ENCODE measurements at regions not wholly inside any gene's neighbourhood (a gene's known extent, or its start where the extent isn't known, plus 50 kb on each side); places are given as distances from the start of the nearest gene placed in this dataset.
"Not testable (repeated sequence)": the region's sequence is repeated elsewhere in the genome, so short reads cannot be mapped to it uniquely, and the experiment has no call there.

DNA sequence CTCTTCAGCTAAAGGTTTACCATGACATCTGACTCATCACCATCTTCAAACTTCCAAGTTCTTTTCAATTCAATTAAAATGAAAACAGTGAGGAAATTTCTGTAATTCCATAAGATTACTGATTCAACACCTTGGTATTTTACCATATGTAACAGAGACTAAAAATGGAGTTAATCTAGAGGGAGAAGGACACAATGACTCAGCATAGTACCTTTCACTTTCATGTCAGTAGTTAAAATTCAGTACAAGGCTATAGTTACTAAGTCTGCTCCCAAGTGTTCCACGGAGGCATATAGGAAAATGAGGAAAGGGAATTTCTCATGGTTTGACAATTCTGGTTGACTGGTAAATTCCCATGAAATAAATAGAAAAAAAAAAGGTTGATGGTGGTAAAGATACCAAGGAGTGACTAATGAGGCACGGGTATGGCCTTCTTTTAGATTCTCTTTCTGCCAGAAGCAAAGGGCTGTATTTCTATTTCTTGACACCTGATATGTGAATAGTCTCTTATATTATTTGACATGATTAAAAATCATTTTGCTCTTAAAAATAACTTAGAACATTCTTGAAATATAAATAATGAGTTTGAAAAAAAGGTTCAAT, 526.7 kb upstream of the ADGRB3 start:
- intact Hi-C loops (cut with DNase I), result no loop called here
- Histone ChIP-seq H3K27ac (no peak overlapping the region), H3K27me3 (no peaks in the 10 kb centered on the region), H3K9me3 (no peaks in the 10 kb centered on the region), H3K36me3 (no peaks in the 10 kb centered on the region), H3K4me3 (no peak overlapping the region), H3K4me1 (no peaks in the 10 kb centered on the region)
- FAIRE-seq, result no peak
- DNase-seq, result no peak
- TF ChIP-seq, protein P1, sequence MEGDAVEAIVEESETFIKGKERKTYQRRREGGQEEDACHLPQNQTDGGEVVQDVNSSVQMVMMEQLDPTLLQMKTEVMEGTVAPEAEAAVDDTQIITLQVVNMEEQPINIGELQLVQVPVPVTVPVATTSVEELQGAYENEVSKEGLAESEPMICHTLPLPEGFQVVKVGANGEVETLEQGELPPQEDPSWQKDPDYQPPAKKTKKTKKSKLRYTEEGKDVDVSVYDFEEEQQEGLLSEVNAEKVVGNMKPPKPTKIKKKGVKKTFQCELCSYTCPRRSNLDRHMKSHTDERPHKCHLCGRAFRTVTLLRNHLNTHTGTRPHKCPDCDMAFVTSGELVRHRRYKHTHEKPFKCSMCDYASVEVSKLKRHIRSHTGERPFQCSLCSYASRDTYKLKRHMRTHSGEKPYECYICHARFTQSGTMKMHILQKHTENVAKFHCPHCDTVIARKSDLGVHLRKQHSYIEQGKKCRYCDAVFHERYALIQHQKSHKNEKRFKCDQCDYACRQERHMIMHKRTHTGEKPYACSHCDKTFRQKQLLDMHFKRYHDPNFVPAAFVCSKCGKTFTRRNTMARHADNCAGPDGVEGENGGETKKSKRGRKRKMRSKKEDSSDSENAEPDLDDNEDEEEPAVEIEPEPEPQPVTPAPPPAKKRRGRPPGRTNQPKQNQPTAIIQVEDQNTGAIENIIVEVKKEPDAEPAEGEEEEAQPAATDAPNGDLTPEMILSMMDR (IDR thresholded peaks at IDR 0.05), result no peak
- ATAC-seq, result no peak
- 47 to 52% methylated on average over 2 of the region's 2 CpGs for WGBS, 2 donors

DNA sequence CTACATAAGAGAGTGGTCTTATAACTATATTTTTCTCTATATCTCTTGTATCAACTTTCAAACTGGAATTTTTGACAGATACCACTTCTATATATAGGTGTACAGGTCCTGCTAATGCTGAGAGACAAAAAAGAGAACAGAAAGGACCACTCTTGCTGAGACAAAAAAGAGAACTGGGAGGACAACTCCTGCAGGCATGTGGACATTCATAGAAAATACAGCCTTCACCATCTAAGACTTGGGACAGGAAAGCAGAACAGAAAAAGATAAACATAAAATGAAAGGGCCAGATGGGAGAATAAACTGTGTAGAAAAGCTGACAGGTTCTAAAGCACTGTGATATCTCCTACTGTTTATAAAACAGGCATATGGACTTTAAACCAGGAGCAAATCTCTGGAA, 541.0 kb upstream of the ADGRB3 start:
- intact Hi-C loops (cut with DNase I), result no loop called here
- Histone ChIP-seq H3K27ac (no peak overlapping the region), H3K36me3 (no peaks in the 10 kb centered on the region), H3K4me1 (no peaks in the 10 kb centered on the region), H3K27me3 (no peaks in the 10 kb centered on the region), H3K9me3 (no peaks in the 10 kb centered on the region), H3K4me3 (no peak overlapping the region)
- TF ChIP-seq, protein P1 (IDR thresholded peaks at IDR 0.05), result no peak
- FAIRE-seq (no peak), DNase-seq (no peak), ATAC-seq (no peak)

DNA sequence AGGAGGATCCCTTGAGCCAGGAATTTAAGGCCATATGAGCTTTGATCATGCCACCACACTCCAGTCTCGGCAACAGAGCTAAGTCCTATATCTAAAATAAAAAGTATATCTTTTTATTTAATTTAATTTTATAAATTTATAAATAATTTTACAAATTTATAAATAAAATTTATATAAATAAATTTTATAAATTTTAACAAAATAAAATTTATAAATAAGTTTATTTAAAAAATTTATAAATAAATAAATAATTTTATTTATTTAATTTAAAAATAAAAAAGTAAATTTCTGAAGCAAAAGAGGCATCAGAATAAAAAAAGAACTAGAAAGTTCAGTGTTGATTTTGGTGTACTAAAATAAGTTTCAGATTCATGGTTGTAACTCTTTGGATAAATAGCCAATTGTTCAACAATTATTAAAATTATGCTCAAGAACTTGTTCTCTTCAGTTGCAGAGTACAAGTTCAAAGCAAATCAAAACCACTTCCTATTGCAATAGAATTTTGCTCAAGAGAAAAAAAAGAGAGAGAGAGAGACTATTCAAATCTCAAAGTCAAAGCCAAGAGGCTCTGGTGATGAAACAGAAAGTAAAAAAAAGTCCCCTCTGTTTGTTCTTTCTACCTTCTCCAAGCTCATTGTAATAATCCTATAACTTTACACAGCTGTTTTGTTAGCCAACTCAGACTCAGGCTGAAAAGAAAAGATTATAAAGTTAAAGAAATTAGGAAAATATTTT, 547.5 kb upstream of the ADGRB3 start:
- no peak overlapping the region for H3K27ac ChIP-seq
- FAIRE-seq (peak; percentile 95), DNase-seq (no peak), ATAC-seq (no peak)
- 49 to 59% methylated on average over 1 of the region's 1 CpG for WGBS, 2 donors
- no peaks in the 10 kb centered on the region for H3K27me3 ChIP-seq
- intact Hi-C loops (cut with DNase I), result no loop called here
- no peak overlapping the region for H3K4me3 ChIP-seq
- H3K4me1 ChIP-seq, result no peaks in the 10 kb centered on the region
- TF ChIP-seq, protein P1 (IDR thresholded peaks at IDR 0.05), result no peak
- H3K36me3 ChIP-seq, result no peaks in the 10 kb centered on the region
- no peaks in the 10 kb centered on the region for H3K9me3 ChIP-seq

DNA sequence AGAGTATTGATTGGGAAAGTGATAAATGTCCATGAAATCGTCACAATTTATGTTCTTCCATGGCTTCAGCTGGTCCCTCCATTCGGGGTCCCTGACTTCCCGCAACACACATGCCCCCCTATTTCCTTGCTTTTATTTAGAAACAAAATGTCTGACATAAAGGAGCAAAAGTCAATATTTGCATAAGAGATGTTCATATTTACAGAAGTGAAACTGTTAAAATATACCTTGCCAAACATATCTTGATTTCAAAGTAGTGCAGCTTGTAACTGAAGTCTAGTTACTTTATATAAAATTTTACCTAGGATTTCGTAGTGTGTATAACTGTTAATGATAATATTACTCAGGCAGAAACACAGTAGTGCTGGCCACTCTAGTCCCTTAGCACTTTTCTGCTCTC, 548.9 kb upstream of the ADGRB3 start:
- intact Hi-C loops (cut with DNase I), result no loop called here
- no peak for DNase-seq
- no peak for FAIRE-seq
- WGBS, 2 donors, result 48 to 64% methylated on average over 4 of the region's 4 CpGs
- Histone ChIP-seq H3K9me3 (no peaks in the 10 kb centered on the region), H3K4me3 (no peak overlapping the region), H3K36me3 (no peaks in the 10 kb centered on the region), H3K4me1 (no peaks in the 10 kb centered on the region), H3K27me3 (no peaks in the 10 kb centered on the region), H3K27ac (no peak overlapping the region)
- no peak for ATAC-seq
- TF ChIP-seq, protein P1 (IDR thresholded peaks at IDR 0.05), result no peak

DNA sequence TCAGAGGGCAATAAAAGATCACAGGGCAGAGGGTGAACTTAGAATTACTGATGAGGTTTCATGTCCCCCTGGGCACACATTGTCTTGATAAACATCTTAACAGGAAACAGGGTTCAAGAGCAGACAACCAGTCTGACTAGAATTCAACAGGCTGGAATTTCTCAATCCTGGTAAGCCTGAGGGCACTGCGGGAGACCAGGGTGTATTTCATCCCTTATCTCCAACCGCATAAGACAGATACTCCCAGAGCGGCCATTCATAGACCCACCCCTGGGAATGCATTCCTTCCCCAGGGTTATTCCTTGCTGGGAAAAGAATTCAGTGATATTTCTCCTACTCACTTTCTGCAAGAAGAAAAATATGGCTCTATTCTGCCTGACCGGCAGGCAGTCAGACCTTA, 549.5 kb upstream of the ADGRB3 start:
- H3K9me3 ChIP-seq; ATAC-seq; H3K27me3 ChIP-seq; FAIRE-seq; H3K36me3 ChIP-seq; H3K4me3 ChIP-seq; H3K4me1 ChIP-seq; DNase-seq; H3K27ac ChIP-seq; intact Hi-C loops (cut with DNase I): not testable (repeated sequence)
- WGBS, 2 donors, result 89 to 93% methylated on average over 4 of the region's 4 CpGs

Data from pancreas (tissue), 10 donors.